GM18870 (cell line): ENCODE measurements at regions not wholly inside any gene's neighbourhood (a gene's known extent, or its start where the extent isn't known, plus 50 kb on each side); places are given as distances from the start of the nearest gene placed in this dataset.

Experiments
- ATAC-seq: cut with Tn5 transposase; IDR thresholded peaks from one replicate; pipeline ENCODE4 v1.9.1; 2021; ENCODE audit warnings: moderate library complexity; ENCODE audit not compliant: unreplicated experiment

DNA sequence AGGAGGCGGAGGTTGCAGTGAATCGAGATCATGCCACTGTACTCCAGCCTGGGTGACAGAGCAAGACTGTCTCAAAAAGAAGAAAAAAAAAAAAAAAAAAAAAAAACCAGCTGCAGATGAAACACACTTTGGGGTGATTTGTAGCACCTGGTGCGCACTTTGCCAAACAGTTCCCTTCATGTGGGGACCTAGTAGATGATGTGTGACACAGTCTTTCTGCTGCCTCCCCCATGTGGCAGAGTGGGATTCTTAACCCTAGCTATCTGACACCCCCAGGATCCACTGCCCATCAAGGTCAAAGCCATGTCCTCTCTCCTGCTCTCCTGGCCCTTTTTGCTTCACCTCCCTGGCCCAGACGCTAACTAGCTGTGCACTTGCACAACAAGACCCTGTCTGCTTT lies 52.1 kb upstream of the PDZD8 start:
- no peak for ATAC-seq

GRCh38 chr10:117425974-117426566 lies 50.8 kb upstream of the PDZD8 start:
- peak; percentile 90 for ATAC-seq

DNA sequence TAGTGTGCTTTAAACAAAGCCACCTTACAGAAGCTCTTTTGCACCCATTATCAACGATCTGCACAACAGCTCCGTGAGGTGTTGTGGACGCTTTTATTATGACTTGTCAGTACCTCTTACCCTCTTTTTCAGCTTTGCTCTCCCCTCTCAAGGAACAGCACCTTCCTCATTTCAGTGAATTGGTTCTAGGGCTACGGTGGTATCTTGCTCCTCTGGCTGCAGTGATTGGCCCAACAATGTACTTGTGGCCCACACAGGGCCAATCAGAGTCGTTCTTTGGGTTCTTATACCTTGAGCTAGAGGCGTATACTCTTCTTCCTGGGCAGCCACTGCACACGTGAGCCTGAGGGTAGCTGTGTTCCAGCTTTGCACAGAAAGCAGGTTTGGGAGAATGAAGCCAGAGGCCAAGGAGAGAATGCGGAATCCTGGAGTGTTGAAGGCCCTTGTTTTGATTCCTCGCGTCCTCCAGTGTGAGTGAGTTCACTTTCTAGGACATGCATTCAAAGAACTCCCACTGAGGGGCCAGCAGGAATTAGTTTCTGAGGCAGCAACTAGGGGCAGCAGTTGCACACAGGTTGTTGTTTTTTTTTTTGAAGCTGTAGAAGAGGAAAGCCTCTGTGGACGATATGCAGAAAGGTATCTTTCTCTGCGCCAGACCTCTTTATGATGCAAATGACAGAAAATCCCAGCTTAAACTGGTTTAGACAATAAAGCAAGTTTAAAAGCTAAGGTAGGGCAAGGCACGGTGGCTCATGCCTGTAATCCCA lies 49.8 kb upstream of the PDZD8 start:
- ATAC-seq, result no peak
